Gastrocnemius medialis (tissue), 4 donors: ENCODE measurements at regions not wholly inside any gene's neighbourhood (a gene's known extent, or its start where the extent isn't known, plus 50 kb on each side); places are given as distances from the start of the nearest gene placed in this dataset.

Source experiments
- POLR2A ChIP-seq, 2 donors: fragments of 450-650 bp; IDR thresholded peaks; one replicate each; pipeline ENCODE4 v1.6.1; 2017; ENCODE audit warnings: antibody characterized with exemption in 2 of 2, mild to moderate bottlenecking in 2 of 2, moderate library complexity in 2 of 2
- TF ChIP-seq, protein P1 (sequence below), 5 experiments: fragments of 450-650 bp in 3 of 5; fragments of 200-600 bp in 2 of 5; sonication (generic) in 2 of 5; IDR thresholded peaks in 4 of 5; conservative IDR thresholded peaks in 1 of 5; 1 replicate in 4 of 5; 2 replicates in 1 of 5; pipeline ENCODE4 v1.5.1; 2016 to 2019; ENCODE audit warnings: antibody characterized with exemption in 5 of 5, mild to moderate bottlenecking in 3 of 5, moderate library complexity in 3 of 5

DNA sequence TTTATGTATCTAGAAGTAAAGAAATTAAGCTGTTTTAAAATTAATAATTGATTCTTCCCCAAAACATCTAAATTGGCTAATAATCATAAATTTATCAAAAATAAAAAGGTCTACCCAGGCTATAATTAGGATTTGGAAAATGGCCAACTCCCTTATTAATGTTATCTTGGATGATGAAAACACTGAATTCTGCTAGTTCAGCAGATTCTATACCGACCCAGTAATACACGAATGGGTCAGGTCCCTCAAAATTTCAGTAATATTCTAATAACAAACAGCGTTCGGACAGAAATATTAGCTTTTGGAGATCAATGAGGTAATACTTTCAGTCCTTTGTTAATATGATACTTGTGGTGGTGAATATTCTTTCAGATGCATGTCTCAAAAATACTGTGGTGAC lies 360.7 kb upstream of the MGMT start:
- TF ChIP-seq, protein P1, sequence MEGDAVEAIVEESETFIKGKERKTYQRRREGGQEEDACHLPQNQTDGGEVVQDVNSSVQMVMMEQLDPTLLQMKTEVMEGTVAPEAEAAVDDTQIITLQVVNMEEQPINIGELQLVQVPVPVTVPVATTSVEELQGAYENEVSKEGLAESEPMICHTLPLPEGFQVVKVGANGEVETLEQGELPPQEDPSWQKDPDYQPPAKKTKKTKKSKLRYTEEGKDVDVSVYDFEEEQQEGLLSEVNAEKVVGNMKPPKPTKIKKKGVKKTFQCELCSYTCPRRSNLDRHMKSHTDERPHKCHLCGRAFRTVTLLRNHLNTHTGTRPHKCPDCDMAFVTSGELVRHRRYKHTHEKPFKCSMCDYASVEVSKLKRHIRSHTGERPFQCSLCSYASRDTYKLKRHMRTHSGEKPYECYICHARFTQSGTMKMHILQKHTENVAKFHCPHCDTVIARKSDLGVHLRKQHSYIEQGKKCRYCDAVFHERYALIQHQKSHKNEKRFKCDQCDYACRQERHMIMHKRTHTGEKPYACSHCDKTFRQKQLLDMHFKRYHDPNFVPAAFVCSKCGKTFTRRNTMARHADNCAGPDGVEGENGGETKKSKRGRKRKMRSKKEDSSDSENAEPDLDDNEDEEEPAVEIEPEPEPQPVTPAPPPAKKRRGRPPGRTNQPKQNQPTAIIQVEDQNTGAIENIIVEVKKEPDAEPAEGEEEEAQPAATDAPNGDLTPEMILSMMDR (IDR thresholded peaks at IDR 0.05 in 4 of 5, conservative IDR thresholded peaks at IDR 0.05 in 1 of 5) = no peak
- no peak for TF ChIP-seq POLR2A (IDR thresholded peaks at IDR 0.05)
